ENCODE measurements at regions not wholly inside any gene's neighbourhood (a gene's known extent, or its start where the extent isn't known, plus 50 kb on each side); places are given as distances from the start of the nearest gene placed in this dataset.

GRCh38 chr22:48794906-48795305, 1032.8 kb downstream of the BRD1 start:
- 79 to 85% (median 81%) methylated on average over 7 of the region's 7 CpGs for WGBS, 5 donors
- Histone ChIP-seq H3K27me3 (peaks cover 0 to 21% (median 0%) of the 10 kb centered on the region in 3 donors), H3K4me1 (no peaks in the 10 kb centered on the region), H3K27ac (no peak overlapping the region), H3K9me3 (peaks cover 0 to 11% (median 4%) of the 10 kb centered on the region in 4 donors), H3K36me3 (no peaks in the 10 kb centered on the region), H3K4me3 (no peak overlapping the region)
- DNase-seq: no peak
- intact Hi-C loops (cut with DNase I; ENCODE audit: low total_unique reads): no loop called here
- TF ChIP-seq EP300 (IDR thresholded peaks at IDR 0.05) (no peak), POLR2AphosphoS5 (IDR thresholded peaks at IDR 0.05) (no peak), POLR2A (IDR thresholded peaks at IDR 0.05) (no peak), CTCF (IDR thresholded peaks at IDR 0.05) (no peak)

DNA sequence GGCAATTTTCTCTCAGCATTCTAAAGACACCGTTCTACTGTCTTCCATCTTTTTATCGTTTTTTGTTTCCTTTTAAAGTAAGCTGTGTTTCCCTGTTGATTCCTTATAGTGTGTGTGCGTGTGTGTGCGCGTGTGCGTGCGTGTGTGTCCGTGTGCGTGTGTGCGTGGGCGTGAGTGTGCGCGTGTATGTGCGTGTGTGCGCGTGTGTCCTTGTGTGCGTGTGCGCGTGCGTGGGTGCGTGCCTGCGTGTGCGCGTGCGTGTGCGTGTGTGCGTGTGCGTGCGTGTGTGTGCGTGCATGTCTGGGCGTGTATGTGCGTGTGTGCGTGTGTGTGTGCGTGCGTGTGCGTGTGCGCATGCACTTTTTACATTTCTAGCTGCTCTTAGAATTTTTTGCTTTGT, 1033.7 kb downstream of the BRD1 start:
- Histone ChIP-seq H3K4me1 (no peaks in the 10 kb centered on the region), H3K36me3 (no peaks in the 10 kb centered on the region), H3K27me3 (peaks cover 0 to 11% (median 0%) of the 10 kb centered on the region in 3 donors), H3K9me3 (peaks cover 0 to 11% (median 4%) of the 10 kb centered on the region in 4 donors), H3K27ac (no peak overlapping the region), H3K4me3 (no peak overlapping the region)
- intact Hi-C loops (cut with DNase I; ENCODE audit: low total_unique reads): no loop called here
- 53 to 94% (median 83%) methylated on average over 22 to 37 of the region's 37 CpGs for WGBS, 5 donors
- DNase-seq: no peak
- TF ChIP-seq CTCF (IDR thresholded peaks at IDR 0.05): no peak
- no peak for TF ChIP-seq POLR2A (IDR thresholded peaks at IDR 0.05)
- TF ChIP-seq EP300 (IDR thresholded peaks at IDR 0.05): no peak
- TF ChIP-seq POLR2AphosphoS5 (IDR thresholded peaks at IDR 0.05): no peak

DNA sequence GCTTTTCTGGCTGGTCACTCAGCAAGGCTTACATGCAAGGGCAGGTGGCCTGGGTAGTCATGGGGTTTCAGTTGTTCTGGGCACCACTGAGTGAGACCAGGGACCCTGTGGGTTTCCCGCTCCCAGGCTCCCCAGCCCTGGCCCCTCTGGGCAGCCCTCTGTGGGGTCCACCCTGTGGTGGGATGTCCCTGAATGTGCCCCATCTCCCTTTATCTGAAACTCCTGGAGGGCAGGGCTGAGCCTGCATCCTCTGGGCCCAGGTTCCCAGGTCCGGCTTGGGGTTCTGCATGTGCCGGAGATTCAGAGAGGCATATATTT, 1041.0 kb downstream of the BRD1 start:
- peaks cover 0 to 14% (median 0%) of the 10 kb centered on the region in 3 donors for H3K27me3 ChIP-seq
- H3K36me3 ChIP-seq: no peaks in the 10 kb centered on the region
- intact Hi-C loops (cut with DNase I; ENCODE audit: low total_unique reads): no loop called here
- peaks cover 0 to 3% (median 0%) of the 10 kb centered on the region in 4 donors for H3K9me3 ChIP-seq
- no peak for DNase-seq
- H3K27ac ChIP-seq: no peak overlapping the region
- no peaks in the 10 kb centered on the region for H3K4me1 ChIP-seq
- no peak overlapping the region for H3K4me3 ChIP-seq
- WGBS, 5 donors: 80 to 97% (median 94%) methylated on average over 2 to 3 of the region's 3 CpGs
- TF ChIP-seq POLR2A (IDR thresholded peaks at IDR 0.05) (no peak), CTCF (IDR thresholded peaks at IDR 0.05) (no peak), EP300 (IDR thresholded peaks at IDR 0.05) (no peak), POLR2AphosphoS5 (IDR thresholded peaks at IDR 0.05) (no peak)

DNA sequence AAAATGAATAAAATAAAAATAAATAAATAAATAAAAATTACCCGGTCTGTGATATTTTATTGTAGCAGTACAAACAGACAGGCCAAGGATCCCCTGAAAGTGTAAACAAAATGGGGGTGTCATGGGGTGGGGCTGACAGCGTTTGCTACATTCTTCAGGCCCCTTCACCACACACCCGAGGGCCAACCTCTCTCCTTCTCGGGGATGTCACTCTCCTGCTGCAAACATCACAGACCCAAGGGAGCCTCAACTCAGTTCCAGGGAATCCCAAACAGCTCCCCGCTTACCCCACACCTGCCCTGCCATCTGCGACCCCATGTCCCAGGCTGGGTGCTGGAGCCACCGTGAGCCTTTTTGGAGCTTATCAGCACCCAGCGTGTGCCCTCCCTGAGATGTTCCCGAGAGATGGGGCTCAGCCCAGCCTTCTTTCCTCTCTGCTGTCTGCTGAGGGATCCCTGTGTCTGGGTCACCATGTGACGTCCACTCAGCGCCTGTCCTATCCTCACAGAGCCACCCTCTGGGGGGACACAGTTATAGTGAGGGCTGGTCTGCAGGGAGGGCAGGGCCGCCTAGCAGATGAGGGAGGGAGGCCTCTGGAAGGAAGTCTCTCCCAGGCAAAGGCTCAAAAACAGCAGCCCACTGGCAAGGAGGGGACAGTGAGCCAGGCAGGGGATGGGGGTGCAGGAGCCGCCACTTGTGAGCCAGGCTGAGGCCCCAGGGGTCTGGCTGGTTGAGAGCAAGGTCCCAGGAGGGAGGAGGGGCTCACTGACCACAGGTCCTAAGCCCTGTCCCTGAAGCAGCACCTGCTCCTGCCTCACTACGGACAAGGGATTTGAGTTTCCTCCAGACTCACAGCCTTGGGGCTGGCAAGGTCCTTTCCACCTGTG, 1041.6 kb downstream of the BRD1 start:
- intact Hi-C loops (cut with DNase I; ENCODE audit: low total_unique reads): no loop called here
- Histone ChIP-seq H3K4me1 (no peaks in the 10 kb centered on the region), H3K27me3 (peaks cover 0 to 14% (median 0%) of the 10 kb centered on the region in 3 donors), H3K9me3 (peaks cover 0 to under 1% (median 0%) of the 10 kb centered on the region in 4 donors), H3K36me3 (no peaks in the 10 kb centered on the region), H3K4me3 (no peak overlapping the region), H3K27ac (no peak overlapping the region)
- DNase-seq: no peak
- 69 to 80% (median 74%) methylated on average over 12 to 14 of the region's 14 CpGs for WGBS, 5 donors
- TF ChIP-seq POLR2A (IDR thresholded peaks at IDR 0.05) (no peak), POLR2AphosphoS5 (IDR thresholded peaks at IDR 0.05) (no peak), EP300 (IDR thresholded peaks at IDR 0.05) (no peak), CTCF (IDR thresholded peaks at IDR 0.05) (no peak)
